ENCODE measurements at regions not wholly inside any gene's neighbourhood (a gene's known extent, or its start where the extent isn't known, plus 50 kb on each side); places are given as distances from the start of the nearest gene placed in this dataset.

DNA sequence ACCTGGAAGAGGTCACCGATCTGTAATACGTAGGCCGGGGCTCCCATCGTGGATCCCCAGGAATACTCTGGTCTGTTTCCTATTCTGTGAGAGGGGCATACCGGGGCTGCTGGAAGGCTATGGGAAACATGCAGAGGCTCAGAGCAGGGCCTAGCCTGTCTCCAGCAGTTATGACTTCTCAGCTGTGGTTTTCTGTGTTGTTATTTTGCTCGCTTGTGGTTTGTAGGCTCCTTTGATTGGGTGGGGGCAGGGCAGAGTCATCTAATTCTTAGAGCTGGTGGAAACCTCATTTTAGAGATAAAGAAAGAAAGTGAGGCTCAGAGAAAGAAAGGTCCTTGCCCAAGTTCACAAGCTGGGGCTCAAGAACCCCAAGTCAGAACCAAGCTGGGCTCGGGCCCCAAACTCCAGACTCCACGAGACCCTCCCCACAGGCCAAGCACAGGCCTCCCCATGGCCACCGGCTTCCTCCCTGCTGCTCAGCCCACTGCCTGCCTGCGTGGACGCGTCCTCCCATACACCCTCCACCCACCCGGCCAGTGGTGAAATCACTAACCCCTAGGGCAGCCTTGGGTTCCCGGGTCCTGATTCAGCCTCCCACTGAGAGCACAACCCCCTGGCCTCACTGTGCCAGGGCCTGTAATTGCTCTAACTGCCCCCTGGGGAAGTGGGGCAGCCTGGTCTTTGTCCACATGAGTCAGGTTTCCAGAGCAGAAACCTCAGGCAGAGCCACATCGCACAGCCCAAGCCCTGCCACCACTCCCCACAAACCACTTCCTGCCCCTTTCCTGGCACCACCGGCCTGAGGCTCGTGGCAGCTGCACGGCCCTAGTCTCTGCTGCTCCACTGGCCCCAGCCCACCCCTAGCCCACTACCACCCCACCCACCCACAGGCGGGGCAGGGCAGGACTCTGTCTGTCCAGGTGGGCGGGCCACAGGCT, 270.8 kb downstream of the UACA start:
- H3K4me1 ChIP-seq = peaks cover 42% of the 10 kb centered on the region
- peak; percentile 97 to 98 for DNase-seq
- H3K36me3 ChIP-seq = no peaks in the 10 kb centered on the region
- no peaks in the 10 kb centered on the region for H3K27me3 ChIP-seq
- H3K9me3 ChIP-seq (replicated peaks) = no peaks in the 10 kb centered on the region
- peak overlapping the region; percentile 15 for H3K4me3 ChIP-seq
- H3K27ac ChIP-seq = peak overlapping the region; percentile 90

- Histone ChIP-seq H3K9me3 (replicated peaks) (no peaks in the 10 kb centered on the region), H3K27ac (no peak overlapping the region; the same call in 1 of the 2 replicates), H3K27me3 (no peaks in the 10 kb centered on the region), H3K4me3 (no peak overlapping the region), H3K4me1 (peaks cover 42% of the 10 kb centered on the region), H3K36me3 (no peaks in the 10 kb centered on the region)
- DNase-seq = no peak
Observed at GRCh38 chr15:70491641-70492040, 271.7 kb downstream of the UACA start.

DNA sequence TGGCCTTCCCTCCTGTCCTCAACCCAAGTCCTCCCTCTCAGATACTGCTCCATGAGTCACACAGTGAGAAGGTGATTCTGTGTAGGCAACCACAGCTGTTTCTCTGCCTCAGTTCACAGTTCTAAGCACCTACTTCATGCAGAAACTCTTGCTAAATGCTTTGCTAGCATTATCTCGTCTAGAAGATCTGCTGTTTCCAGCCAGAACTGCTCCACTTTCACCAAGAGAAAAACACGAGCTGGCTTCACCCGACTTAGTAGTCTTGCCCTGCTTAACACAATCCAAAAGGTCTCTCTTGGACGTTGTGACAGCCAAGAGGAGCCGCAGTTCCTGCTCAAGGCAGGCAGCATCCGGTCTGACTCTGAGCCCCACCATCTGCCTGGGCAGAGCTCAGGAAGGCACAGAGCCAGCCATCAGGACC, 272.1 kb downstream of the UACA start:
- Histone ChIP-seq H3K27me3 (no peaks in the 10 kb centered on the region), H3K4me1 (peaks cover 42% of the 10 kb centered on the region), H3K36me3 (no peaks in the 10 kb centered on the region), H3K27ac (no peak overlapping the region), H3K9me3 (replicated peaks) (no peaks in the 10 kb centered on the region), H3K4me3 (no peak overlapping the region)
- DNase-seq = no peak

DNA sequence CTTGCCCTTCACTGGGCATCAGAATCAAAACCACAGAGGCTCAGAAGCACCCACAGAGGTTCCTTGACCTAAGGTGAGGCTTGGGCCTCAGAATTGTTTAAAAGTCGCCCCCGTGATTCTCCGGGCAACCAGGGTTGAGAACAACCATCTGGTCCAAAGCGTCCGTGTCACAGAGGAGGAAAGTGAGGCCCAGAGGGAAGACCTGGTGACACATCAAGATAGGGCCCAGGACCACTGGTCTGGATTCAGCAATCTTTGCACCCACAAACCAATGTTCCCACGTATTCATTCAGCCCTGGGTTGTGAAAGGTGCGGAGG, 272.6 kb downstream of the UACA start:
- peaks cover 39% of the 10 kb centered on the region for H3K4me1 ChIP-seq
- H3K9me3 ChIP-seq (replicated peaks) = no peaks in the 10 kb centered on the region
- H3K4me3 ChIP-seq = no peak overlapping the region
- H3K27me3 ChIP-seq = no peaks in the 10 kb centered on the region
- no peak for DNase-seq
- H3K27ac ChIP-seq = no peak overlapping the region
- no peaks in the 10 kb centered on the region for H3K36me3 ChIP-seq

GRCh38 chr15:70490148-70490837, 273.1 kb downstream of the UACA start:
- Histone ChIP-seq H3K27ac (no peak overlapping the region), H3K36me3 (no peaks in the 10 kb centered on the region), H3K9me3 (replicated peaks) (no peaks in the 10 kb centered on the region), H3K4me3 (no peak overlapping the region), H3K4me1 (peaks cover 34% of the 10 kb centered on the region), H3K27me3 (no peaks in the 10 kb centered on the region)
- DNase-seq = no peak

- no peak for DNase-seq
- Histone ChIP-seq H3K4me3 (no peak overlapping the region), H3K36me3 (no peaks in the 10 kb centered on the region), H3K4me1 (peaks cover 25% of the 10 kb centered on the region), H3K9me3 (replicated peaks) (no peaks in the 10 kb centered on the region), H3K27ac (no peak overlapping the region), H3K27me3 (no peaks in the 10 kb centered on the region)
Observed at GRCh38 chr15:70488941-70489848, 274.2 kb downstream of the UACA start.

GRCh38 chr15:70488002-70488605, 275.3 kb downstream of the UACA start:
- Histone ChIP-seq H3K4me1 (peaks cover 14% of the 10 kb centered on the region), H3K27ac (no peak overlapping the region), H3K9me3 (replicated peaks) (no peaks in the 10 kb centered on the region), H3K4me3 (no peak overlapping the region), H3K36me3 (no peaks in the 10 kb centered on the region), H3K27me3 (no peaks in the 10 kb centered on the region)
- peak; percentile 70 to 91 for DNase-seq

DNA sequence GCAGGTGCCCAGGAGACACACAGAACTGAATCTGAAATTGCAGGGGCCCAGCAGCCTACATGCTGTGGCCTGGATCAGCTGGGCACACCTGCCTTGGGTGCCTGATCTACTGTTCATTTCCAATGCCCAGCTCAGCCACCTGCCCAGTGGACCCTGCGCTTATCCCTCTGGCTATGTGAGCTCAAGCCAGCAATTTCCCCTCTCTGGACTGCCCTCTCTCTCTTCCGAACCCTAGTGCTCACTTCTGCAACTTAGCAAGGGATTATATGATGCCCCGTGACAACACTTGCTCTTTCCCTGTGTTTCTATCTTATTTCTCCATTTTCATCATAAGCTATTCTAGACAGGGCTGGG, 276.0 kb downstream of the UACA start:
- no peak for DNase-seq

DNA sequence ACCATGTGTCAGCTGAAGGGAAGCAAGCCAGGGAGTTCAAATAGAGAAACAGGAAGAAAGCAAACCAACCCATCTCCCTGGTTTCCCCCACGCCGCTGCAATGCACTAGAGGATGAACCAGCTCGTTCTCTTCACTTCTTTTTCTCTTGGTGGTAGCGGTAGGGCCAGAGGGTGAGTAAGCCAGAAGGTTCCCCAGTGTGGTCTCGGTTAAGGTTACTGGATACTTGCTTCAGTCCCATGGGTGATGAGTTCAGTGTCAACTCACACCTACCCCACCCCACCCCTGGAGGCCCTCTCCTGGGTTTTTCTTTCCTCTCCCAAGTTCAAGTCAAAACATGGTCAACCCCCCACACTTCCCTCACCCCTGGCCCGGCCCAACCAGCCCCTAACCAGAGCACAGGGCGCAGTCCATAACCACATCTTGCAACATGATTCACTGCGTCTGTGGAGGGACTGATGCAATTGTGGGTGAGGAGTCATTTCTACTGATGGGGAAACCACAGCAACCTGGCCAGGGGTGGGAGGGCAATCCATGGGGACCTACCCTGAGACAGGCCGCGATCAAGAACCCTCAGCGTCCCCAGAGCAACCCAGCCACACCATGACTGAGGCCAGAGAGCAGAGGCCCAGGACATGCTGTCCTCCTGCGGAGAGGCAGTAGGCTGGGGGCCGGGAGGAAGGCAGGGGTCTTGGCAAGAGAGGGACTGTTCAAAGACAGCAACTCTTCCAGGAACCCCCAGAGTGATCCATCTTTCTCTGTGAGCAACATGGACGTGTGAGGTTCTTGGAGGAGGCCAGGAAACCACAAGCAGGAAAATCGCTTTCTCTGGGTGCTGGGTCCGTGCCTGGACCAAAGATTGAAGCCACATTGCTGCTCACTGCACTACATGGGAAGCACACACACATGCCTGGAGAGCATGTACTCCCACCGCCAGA, 276.6 kb downstream of the UACA start:
- DNase-seq = no peak
- Histone ChIP-seq H3K4me3 (no peak overlapping the region), H3K4me1 (peaks cover 2% of the 10 kb centered on the region), H3K27ac (no peak overlapping the region), H3K36me3 (no peaks in the 10 kb centered on the region), H3K9me3 (replicated peaks) (no peaks in the 10 kb centered on the region), H3K27me3 (no peaks in the 10 kb centered on the region)

More for the DNA sequence above, 276.0 kb downstream of the UACA start:
- Histone ChIP-seq H3K4me3 (no peak overlapping the region), H3K9me3 (replicated peaks) (no peaks in the 10 kb centered on the region), H3K36me3 (no peaks in the 10 kb centered on the region), H3K4me1 (peaks cover 9% of the 10 kb centered on the region), H3K27me3 (no peaks in the 10 kb centered on the region), H3K27ac (no peak overlapping the region)

- Histone ChIP-seq H3K36me3 (no peaks in the 10 kb centered on the region), H3K9me3 (replicated peaks) (no peaks in the 10 kb centered on the region), H3K27me3 (no peaks in the 10 kb centered on the region), H3K4me3 (no peak overlapping the region), H3K27ac (no peak overlapping the region), H3K4me1 (no peaks in the 10 kb centered on the region)
- DNase-seq = no peak
Observed at GRCh38 chr15:70486012-70486411, 277.3 kb downstream of the UACA start.

- no peak overlapping the region for H3K4me3 ChIP-seq
- no peaks in the 10 kb centered on the region for H3K4me1 ChIP-seq
- H3K27ac ChIP-seq = no peak overlapping the region
- no peaks in the 10 kb centered on the region for H3K9me3 ChIP-seq (replicated peaks)
- no peak for DNase-seq
- no peaks in the 10 kb centered on the region for H3K36me3 ChIP-seq
- no peaks in the 10 kb centered on the region for H3K27me3 ChIP-seq
Observed at GRCh38 chr15:70484993-70485392, 278.4 kb downstream of the UACA start.

GRCh38 chr15:70483513-70483912, 279.8 kb downstream of the UACA start:
- H3K9me3 ChIP-seq (replicated peaks) = no peaks in the 10 kb centered on the region
- no peak overlapping the region for H3K4me3 ChIP-seq
- no peak for DNase-seq
- H3K36me3 ChIP-seq = no peaks in the 10 kb centered on the region
- H3K4me1 ChIP-seq = no peaks in the 10 kb centered on the region
- H3K27me3 ChIP-seq = peaks cover 4% of the 10 kb centered on the region; the same call in 1 of the 2 replicates
- no peak overlapping the region for H3K27ac ChIP-seq

DNA sequence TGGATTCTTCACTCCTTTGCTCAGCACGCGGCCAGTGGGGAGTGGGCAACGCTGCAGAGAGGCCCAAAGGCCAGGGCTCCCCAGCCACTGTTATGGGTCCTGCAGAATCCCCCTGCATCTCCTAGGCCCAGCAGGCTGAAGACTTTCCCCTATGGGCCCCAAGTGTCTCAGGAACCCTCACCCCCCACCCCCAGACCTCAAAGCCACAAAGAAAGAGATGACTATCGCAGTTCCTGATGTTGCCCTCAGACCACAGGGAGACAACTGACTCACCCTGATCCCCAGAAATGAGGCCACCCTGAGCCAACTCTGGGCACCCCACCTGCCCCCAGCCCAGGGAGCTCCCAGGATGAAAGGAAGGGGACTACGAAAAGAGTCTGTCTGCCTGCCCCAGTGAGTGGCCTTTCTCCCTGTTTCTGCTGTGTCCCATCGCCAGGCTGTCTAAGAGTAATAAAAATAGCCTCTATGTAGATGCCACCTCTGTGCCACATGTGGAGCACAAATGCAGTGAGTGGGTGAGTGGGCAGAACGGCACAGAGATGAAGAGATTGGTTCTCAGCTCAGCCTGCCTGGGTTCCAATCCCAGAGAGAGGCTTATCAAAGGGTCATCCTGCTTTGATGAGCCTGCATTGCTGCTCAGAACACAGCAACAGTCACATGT, 283.0 kb downstream of the UACA start:
- no peaks in the 10 kb centered on the region for H3K9me3 ChIP-seq (replicated peaks)
- H3K4me3 ChIP-seq = no peak overlapping the region
- no peak for DNase-seq
- no peaks in the 10 kb centered on the region for H3K4me1 ChIP-seq
- no peaks in the 10 kb centered on the region for H3K36me3 ChIP-seq
- no peak overlapping the region for H3K27ac ChIP-seq
- peaks cover 12% of the 10 kb centered on the region; the same call in 1 of the 2 replicates for H3K27me3 ChIP-seq
